ENCODE measurements at regions not wholly inside any gene's neighbourhood (a gene's known extent, or its start where the extent isn't known, plus 50 kb on each side); places are given as distances from the start of the nearest gene placed in this dataset.

GRCh38 chr1:47680815-47681475, 243.1 kb downstream of the FOXD2 start:
- TF ChIP-seq, protein P1, sequence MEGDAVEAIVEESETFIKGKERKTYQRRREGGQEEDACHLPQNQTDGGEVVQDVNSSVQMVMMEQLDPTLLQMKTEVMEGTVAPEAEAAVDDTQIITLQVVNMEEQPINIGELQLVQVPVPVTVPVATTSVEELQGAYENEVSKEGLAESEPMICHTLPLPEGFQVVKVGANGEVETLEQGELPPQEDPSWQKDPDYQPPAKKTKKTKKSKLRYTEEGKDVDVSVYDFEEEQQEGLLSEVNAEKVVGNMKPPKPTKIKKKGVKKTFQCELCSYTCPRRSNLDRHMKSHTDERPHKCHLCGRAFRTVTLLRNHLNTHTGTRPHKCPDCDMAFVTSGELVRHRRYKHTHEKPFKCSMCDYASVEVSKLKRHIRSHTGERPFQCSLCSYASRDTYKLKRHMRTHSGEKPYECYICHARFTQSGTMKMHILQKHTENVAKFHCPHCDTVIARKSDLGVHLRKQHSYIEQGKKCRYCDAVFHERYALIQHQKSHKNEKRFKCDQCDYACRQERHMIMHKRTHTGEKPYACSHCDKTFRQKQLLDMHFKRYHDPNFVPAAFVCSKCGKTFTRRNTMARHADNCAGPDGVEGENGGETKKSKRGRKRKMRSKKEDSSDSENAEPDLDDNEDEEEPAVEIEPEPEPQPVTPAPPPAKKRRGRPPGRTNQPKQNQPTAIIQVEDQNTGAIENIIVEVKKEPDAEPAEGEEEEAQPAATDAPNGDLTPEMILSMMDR (conservative IDR thresholded peaks at IDR 0.05; ENCODE audit: low read length) = no peak
- no peak for TF ChIP-seq EZH2phosphoT487 (IDR thresholded peaks at IDR 0.05; ENCODE audit: borderline replicate concordance)

All from Loucy (cell line).